NCI-H2227 (cell line): ENCODE measurements at regions not wholly inside any gene's neighbourhood (a gene's known extent, or its start where the extent isn't known, plus 50 kb on each side); places are given as distances from the start of the nearest gene placed in this dataset.
"Not testable (repeated sequence)": the region's sequence is repeated elsewhere in the genome, so short reads cannot be mapped to it uniquely, and the experiment has no call there.

Experiments used
- DNase-seq: peaks from one replicate; lab custom pipeline; 2025; ENCODE audit not compliant: unreplicated experiment; lab: John Stamatoyannopoulos, UW

DNA sequence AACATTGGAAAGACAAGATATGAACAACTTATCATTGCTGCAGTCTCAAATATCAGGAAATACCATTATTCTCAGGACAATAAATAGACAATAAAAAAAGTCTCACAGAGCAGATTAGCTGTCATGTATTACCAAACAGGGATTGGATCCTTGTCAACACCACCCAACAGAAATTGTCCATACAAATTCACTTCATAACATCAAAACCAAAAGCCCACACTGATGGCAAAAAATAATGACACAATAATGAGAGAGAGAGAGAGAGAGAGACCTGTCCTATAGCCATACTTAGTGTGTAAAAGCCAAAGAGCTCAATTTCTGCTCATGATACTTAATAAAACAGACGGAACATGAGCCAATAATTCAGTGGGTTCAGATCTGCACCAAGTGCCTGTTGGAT, 96.5 kb downstream of the PPIAL4G start:
- no peak for DNase-seq

DNA sequence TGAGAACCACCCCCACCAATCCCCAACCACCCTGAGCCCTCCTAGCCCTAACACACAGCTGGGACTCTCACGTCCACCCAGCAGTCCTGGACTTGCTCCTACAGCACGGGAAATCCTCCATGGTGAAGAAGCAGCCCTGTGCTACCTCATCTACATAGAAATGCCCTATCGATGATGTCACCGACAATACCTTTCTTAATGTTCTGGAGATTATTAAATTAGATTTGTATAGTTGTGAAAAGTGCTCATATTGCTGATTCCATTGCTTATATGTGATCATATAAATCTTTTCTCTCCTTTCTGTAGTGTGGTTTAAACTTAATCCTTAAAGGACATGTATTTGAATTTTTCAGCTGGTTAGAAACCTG, 97.1 kb downstream of the PPIAL4G start:
- not testable (repeated sequence) for DNase-seq

DNA sequence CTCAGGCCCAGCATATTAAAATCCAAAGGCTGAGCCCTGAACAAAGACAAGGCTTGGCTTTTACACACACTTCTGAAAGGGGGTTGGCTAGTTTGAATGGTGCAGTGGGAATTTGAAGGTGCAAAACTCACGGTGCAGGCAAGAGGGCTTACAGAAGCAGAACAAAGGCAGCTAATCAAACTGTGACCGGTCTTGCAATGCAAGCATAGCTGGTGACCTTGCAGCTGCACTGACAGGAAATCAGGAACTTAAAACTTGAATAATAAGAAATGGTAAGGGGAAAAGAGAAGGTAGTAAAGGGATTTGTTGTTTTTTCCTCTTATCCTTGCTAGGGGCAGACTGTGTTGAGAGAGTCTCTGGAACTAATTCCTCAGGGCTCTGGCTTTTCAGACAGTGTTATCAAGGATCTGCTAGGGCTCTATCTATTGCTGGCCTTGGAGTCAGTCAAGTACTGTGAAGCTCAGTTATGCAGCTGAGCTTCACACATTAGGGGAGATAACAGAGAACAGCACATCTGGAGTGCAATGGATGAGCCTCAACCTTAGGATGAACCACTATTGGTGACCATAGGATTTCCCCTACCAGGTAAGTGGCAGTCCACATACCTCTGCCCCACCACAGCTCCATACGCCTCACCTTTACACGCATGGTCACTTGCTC, 97.6 kb downstream of the PPIAL4G start:
- DNase-seq: no peak

DNA sequence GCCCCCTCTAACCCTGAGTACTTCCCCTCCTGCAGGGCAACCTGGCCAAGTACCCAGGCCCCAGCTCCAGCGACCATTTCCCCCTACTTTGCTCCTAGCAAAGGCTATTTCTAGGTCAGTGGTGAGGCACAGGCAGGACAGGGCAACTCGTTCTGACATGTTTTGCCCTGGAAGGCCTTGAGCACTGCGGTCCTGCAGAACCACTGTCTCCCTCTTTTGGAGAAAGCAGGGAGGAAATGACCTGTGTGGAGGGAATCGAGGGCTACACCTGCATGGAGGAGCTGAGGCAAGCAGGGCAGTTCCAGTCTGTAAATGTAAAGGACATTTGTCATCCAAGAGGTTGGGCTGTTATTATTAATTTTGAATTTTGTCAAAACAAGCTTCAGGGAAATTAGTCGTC, 99.1 kb downstream of the PPIAL4G start:
- DNase-seq: no peak

DNA sequence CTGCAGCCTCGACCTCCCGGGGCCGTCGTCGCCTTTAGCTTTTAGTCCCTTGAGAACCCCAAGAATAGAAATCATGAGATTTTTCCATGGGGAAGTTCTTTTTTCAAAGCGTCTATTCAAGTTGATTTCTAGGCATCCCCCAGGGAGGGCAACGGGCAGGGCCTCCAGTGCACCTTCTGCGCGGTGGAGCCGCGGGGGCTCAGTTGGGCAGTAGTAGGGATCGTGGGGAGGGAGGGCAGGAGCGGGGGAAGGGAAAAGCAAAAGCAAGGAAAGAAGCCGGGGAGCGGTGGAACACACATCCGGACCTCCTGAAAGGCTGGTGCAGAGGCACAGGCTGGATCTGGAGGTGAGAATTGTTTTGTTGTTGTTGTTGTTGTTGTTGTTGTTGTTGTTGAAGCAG, 103.4 kb downstream of the PPIAL4G start:
- no peak for DNase-seq

DNA sequence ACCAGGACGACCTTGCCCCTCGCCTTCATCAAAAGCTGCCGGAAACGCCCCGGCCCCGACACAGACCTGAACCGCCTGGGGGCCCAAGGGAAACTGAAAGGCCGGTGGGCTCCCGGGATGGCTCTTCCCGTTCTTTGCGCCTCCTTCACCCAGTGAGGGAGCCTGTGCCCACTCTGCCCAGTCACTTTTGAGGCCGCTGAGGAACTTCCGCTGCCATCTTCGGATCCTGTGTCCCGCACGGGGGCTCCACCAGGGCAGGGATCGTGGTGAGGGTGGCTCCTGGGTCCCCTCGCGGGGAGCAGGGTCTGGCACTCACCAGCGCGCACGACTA, 104.0 kb downstream of the PPIAL4G start:
- no peak for DNase-seq

DNA sequence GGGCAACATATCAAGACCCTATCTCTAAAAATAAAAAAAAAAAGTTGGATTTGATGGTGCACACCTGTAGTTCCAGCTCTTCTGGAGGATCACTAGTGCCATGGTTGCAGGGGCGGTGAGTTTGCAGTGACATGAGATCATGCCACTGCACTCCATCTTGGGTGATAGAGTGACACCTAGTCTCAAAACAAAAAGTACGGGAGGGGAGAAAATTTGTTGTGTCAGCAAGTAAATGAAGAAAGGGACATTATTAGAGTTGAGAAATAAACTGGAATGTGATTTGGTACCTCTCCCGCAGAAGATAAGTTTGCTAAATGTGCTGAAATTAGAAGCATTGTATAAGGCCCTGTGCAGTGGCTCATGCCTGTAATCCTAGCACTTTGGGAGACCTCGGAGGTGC, 105.1 kb downstream of the PPIAL4G start:
- DNase-seq: not testable (repeated sequence)

DNA sequence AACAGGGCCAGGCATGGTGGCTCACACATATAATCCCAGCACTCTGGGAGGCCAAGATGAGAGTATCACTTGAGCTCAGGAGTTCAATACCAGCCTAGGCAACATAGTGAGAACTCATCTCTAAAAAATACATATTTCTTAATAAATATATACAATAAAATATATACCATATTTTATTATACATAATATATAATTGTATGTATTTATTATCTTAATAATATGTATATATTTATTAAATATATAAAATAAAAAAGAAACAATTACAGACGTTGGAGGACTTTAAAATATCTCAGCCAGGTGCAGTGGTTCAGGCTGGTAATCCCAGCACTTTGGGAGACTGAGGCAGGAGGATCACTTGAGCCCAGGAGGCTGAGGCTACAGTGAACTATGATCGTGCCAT, 106.1 kb downstream of the PPIAL4G start:
- DNase-seq: not testable (repeated sequence)

DNA sequence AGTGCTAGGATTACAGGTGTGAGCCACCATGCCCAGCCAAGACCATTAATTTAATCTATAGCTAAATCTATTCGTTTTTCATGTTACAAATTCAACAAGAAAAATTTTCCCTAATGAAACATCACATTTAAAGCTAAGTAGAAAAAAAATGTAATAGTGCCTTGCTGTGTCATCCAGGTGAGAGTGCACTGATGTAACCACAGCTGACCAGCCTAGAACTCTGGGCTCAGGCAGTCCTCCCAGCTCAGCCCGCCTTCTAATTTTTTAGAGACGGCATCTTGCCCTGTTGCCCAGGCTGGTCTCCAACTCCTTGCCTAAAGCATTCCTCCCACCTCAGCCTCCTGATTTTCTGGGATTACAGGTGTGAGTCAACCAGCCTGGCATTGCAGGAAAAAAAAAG, 109.0 kb downstream of the PPIAL4G start:
- no peak for DNase-seq

DNA sequence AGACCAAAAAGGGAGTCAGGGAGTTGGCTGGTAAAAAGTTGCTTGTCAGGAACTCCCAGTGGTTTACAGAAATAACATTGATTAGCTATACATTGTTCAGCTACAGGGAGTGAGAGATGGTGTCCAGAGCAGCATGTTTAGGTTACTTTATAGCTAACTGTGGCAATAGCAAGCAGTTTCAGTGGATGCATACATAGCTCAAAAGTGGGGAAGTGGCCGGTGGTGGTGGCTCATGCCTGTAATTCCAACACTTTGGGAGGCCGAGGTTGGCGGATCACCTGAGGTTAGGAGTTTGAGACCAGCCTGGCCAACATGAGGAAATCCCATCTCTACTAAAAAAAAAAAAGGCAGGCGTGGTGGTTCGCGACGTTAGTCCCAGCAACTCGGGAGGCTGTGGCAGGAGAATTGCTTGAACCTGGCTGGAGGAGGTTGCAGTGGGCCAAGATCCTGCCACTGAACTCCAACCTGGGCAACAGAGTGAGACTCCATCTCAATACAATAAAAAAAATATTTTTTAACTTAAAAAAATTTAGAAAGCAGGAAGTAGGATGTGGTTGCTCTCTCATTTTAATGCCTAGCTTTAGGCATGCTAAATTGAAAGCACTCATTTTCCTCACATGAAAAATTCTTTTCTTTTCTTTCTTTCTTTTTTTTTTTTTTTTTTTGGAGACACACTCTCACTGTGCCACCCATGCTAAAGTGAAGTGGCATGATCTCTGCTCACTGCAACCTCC, 109.7 kb downstream of the PPIAL4G start:
- no peak for DNase-seq

DNA sequence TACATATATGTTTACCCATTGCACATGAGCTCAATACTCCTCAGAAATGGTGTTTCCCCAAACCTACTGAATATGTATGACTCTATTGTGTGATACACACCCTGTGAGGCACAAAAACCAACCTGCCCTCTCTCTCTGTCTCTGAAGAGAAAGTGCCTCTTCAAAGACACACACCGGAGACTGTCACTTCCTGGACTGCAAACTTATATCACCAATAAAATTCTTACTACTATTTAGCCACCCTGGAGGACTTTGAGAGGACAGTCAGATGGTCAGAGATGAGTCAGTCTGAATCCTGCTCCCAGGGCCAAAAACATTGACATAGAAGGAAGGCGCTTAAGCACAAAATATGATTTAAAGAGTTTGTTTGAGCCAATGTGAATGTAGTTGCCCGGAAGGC, 110.4 kb downstream of the PPIAL4G start:
- no peak for DNase-seq

DNA sequence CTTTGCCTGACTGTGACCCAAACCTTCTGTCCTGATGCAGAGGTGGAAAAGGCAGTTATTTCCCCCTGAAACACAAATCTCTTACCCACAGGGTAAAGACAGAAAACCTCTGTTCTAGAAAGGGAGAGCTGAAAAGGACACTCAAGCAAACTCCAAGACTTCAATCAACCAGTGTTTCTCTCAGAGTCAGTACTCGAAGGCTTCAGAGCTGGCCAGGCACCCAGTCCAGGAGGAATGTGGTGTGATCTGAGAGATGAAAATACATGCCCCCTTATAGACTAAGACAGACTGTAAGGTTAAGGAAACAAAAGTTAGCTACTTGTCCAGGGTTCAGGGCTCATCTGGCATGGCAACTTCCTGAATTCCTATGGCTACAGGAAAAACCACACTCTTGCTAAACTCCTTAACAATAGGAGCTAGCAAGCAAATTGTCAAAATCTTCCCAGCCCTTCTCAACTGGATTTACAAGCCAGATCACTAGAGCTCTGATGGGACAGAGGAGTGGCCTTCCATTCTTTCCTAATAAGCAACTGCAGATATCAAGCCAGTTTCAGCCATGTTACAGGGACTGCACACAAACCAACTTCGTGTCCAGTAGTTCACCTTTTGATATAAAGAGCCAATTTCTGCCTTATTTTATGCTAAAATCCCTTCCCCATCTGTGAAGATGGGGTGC, 110.9 kb downstream of the PPIAL4G start:
- not testable (repeated sequence) for DNase-seq

DNA sequence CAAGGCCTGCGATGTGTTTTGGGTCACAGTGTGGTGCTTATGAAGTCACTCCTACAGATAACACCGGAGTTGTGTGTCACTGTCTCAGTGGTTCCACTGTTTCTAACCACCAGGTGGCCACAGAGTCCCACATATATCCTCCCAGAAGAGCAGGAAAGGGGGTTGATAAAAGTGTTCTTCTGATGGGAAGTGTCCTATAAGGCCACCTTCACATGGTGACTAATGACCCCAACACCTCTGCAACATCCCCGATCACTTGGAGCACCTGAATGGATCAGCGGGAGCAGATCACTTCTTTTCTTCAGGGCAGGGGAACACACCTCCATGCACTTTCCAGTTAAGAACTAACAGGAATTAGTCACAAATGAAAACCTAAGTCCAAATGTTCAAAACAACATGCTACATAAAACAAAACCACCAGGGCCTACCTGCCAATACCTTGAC, 111.5 kb downstream of the PPIAL4G start:
- DNase-seq: not testable (repeated sequence)

DNA sequence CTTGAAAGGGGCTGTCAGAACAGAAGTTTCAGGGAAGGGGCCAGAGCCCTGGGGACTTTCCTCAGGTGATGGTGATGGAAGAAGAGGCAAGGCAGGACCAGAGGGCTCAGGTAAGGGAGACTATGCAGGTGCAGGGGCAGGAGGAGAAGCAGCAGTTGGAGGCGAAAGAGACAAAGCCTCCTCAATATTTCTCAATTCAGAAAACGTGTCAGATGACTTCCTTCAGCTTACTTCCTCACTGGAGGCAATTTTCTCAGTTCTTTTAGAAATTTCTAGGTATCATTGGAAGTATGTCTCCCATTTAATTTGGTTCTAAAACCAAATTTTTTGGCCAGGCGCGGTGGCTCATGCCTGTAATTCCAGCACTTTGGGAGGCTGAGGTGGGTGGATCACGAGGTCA, 112.4 kb downstream of the PPIAL4G start:
- not testable (repeated sequence) for DNase-seq

DNA sequence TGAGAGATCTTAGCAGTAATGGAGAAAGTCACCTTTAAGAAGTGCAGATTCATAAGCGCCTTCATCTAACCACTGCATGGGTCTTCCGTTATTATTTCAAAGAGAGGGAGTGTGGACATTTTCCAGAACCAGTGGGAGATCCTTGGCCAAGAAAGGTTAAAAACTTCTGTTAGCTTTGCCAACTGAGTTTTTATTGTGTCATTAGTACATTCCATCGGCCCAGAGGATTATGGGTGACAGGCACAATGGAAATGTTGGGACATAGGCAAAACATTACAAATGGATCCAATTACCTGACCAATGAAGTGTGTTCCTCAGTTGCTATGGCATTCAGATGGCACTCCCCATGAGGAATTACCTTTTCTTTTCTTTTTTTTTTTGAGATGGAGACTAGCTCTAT, 115.5 kb downstream of the PPIAL4G start:
- DNase-seq: no peak

DNA sequence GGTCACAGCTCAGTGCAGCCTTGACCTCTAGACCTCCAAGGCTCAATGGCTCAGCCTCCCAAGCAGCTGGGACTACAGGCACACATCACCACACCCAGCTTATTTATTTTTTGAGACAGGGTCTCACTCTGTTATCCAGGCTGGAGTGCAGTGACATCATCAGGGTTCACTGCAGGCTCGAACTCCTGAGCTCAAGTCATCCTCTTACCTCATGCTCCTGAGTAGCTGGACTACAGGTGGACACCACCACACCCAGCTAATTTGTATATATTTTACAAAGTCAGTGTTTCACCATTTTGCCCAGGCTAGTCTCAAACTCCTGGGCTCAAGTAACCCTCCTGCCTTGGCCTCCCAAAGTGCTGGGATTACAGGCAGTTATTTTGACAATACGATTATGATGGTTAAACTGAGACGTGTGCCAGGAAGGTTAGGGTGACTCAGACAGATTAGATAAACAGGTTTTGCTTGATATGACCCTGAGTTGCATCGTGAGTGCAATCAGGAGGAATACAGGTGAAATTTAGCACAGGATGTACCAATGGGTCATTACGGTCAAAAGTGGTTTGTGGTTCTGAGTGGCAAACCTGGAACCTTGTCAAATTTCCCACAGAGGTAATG, 116.9 kb downstream of the PPIAL4G start:
- DNase-seq: not testable (repeated sequence)

DNA sequence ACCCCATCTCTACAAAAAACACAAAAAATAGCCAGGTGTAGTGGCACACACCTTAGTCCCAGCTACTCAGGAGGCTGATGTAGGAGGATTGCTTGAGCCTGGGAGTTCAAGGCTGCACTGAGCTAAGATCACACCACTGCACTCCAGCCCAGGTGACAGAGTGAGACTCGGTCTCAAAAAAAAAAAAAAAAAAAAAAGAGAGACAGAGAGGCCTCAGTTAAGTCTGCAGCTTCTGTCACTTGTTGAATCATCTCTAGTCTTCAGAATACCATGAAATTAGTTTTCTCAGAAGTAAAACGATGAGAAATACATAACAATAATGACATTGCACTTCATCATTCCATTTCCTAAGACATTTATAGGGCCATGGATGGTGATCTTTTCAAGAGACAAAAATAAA, 118.0 kb downstream of the PPIAL4G start:
- DNase-seq: not testable (repeated sequence)

DNA sequence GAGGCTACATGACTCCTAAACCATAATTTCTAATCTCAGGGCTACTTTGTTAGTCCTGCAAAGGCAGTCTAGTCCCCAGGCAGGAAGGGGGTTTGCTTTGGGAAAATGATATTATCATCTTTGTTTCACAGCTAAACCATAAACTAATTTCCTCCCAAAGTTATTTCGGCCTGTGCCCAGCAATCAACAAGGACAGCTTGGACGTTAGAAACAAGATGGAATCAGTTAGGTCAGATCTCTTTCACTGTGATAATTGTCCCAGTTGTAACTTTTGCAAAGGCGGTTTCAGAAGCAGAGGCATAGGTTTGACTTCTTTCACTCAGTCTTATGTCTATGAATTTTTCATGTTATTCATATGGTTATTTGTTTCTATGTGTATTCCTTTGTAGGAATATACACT, 119.1 kb downstream of the PPIAL4G start:
- not testable (repeated sequence) for DNase-seq

DNA sequence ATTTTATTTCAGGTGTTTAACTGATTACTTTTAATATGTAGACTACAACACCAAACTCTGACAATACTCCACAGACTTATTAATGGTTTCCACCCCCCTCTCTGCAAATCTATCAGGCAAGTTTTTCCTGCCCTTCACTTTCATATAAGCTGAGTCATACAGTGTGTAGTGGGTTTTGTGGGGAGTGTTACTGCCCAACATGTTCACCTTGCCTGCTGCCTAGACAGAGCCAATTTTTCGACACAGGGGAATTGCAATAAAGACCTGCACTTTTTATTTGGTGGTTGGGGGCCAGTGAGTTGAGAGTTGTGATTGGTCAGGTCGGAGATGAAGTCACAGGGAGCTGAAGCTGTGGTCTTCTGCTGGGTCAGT, 119.7 kb downstream of the PPIAL4G start:
- DNase-seq: no peak

DNA sequence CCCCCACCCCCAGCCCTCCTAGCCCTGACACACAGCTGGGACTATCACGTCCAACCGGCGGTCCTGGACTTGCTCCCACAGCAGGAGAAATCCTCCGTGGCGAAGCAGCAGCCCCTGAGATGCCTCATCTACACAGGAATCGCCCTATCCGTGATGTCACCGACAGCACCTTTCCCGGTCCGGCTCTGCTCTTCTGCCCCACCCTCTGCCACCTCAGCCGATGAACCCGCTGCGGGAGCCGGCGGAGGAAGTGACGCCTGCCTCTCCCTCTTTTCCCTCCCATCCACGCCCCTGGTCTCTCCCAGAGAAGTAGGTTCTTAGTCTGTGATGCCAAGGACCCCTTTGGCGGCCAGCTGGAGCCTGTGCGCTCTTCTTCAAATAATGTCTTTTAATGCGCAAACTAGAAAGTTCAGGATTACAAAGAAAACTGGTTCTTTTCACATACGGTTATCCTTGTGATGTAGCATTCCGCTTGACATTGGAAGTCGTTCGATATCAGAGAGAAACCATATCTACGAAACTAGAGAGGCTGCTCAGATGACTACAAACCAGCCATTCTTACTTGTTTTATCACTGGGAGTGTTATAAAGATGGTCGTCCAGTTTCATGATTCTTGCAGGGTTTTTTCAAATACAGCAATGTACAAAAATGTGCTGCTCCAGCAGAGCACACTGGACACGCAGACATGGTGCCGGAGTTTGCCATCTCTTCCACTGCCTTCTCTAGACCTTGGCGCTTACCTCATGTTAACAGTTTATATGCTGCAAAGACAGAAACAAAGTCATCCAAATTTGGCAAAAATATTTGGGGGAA, 120.3 kb downstream of the PPIAL4G start:
- DNase-seq: no peak

DNA sequence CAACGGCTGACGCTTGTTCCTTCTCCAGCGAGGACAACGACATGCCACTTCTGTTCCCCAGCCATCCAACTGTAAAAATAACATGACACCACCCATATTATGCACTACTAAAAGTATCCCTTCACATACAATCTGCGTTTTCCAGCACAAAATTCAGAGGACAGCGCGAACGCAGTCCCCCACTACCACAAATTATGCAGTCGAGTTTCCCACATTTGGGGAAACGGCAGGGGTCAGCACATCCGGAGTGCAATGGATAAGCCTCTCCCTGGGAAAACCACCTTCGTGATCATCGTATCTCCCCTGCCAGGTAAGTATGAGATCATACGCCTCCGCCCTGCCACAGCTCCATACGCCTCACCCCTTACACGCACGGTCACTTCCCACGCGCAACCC, 120.9 kb downstream of the PPIAL4G start:
- DNase-seq: no peak
